Astrocyte (in vitro differentiated cells and primary cell): ENCODE measurements at regions not wholly inside any gene's neighbourhood (a gene's known extent, or its start where the extent isn't known, plus 50 kb on each side); places are given as distances from the start of the nearest gene placed in this dataset.

ENCODE experiments used
- EZH2 ChIP-seq: IDR thresholded peaks from 2 replicates; pipeline ENCODE4 v1.6.1; 2012; ENCODE audit warnings: mild to moderate bottlenecking, low read length, inconsistent platforms; ENCODE audit not compliant: insufficient read depth
- TF ChIP-seq, protein P1 (sequence below): IDR thresholded peaks from 2 replicates; pipeline ENCODE4 v1.5.1; 2011; ENCODE audit warnings: low read depth, mild to moderate bottlenecking, inconsistent platforms, low read length, moderate library complexity; ENCODE audit not compliant: insufficient read depth

DNA sequence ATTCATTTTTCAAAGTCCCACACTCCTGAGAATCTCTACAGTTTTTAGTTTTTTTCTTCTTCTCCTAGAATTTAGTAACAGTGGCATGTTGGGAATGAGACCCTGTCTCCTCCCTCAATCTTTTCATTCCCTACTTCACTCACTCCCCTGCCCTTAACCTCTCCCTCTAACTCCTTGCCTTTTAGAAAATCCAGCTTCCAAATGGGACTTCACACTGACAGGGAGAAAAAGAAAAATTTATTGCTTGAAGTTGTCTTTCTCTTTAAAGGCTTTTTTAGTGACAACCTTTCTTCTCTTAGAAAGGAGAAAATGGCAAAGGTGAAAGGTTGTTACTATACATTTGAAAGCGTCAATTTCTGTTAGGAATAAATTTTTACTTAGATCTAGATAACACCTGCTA is 359.2 kb downstream of the CDH7 start:
- TF ChIP-seq, protein P1, sequence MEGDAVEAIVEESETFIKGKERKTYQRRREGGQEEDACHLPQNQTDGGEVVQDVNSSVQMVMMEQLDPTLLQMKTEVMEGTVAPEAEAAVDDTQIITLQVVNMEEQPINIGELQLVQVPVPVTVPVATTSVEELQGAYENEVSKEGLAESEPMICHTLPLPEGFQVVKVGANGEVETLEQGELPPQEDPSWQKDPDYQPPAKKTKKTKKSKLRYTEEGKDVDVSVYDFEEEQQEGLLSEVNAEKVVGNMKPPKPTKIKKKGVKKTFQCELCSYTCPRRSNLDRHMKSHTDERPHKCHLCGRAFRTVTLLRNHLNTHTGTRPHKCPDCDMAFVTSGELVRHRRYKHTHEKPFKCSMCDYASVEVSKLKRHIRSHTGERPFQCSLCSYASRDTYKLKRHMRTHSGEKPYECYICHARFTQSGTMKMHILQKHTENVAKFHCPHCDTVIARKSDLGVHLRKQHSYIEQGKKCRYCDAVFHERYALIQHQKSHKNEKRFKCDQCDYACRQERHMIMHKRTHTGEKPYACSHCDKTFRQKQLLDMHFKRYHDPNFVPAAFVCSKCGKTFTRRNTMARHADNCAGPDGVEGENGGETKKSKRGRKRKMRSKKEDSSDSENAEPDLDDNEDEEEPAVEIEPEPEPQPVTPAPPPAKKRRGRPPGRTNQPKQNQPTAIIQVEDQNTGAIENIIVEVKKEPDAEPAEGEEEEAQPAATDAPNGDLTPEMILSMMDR, result no peak
- TF ChIP-seq EZH2, result no peak
